GM19468 (cell line): ENCODE measurements at regions not wholly inside any gene's neighbourhood (a gene's known extent, or its start where the extent isn't known, plus 50 kb on each side); places are given as distances from the start of the nearest gene placed in this dataset.
"Not testable (repeated sequence)": the region's sequence is repeated elsewhere in the genome, so short reads cannot be mapped to it uniquely, and the experiment has no call there.

Experiments used
- ATAC-seq: cut with Tn5 transposase; IDR thresholded peaks from one replicate; pipeline ENCODE4 v1.9.1; 2021; ENCODE audit warnings: mild to moderate bottlenecking, moderate library complexity, moderate number of reproducible peaks; ENCODE audit not compliant: unreplicated experiment; ENCODE audit errors: extremely low read depth

DNA sequence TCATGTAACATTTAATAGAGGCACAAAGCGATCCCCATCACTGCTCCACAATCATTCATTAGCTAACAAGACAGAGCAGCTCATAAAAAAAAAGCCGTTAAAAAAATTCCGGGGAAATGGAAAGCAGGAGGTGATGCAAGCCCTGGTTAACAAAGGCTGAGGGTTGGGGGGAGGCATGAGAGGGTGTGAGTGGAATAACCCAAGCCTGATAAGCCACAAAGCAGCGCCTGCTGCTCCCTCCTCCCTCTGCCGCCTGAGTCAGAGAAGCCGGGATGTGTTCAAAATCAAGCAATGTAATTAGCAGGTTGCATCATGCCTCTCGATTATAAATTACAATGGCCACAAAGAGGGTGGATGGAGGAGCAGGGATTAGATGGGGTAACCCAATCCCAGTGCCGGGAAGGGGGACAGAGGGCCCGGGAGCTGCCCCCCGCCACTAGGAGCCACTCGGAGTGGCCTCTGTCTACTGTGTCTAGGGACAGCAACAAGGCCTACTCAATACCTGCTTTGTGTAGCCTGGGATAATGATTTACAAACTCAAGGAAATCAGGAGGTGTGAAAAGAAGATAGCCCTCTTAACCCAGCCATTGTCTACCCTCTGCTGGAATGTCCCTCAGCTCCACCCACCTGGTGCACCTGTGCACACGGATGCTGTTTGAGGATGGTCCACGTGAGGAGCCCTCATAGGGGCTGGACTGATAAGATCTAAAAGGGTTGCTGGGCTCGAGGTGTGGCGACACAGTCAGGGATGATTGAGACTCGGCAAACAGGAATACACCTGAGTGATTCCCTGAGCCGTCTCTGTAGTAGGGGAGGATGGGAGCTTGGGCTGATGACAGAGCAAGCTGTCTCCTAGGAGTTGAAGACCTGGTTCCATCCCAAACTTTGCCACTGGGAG lies 156.9 kb downstream of the VEGFA start:
- ATAC-seq: no peak

DNA sequence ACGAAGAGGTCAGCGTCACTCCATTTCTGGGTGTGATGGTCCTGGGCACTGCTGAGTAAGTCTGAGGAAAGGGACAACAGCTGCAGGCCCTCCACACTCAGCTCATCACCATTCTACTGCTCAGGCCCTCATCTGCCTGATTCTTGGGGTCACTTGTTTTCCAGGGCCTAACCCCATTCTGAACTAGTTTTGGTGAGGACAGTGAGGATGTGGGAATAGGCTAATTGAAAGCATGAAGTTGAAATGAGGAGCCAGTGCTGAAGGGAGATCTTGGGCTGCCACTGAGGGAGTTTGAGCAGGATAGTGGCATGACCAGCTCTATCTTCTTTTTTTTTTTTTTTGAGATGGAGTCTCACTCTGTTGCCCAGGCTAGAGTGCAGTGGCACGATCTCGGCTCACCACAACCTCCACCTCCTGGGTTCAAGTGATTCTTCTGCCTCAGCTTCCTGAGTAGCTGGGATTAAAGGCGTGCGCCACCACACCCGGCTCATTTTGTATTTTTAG lies 155.7 kb downstream of the VEGFA start:
- not testable (repeated sequence) for ATAC-seq

DNA sequence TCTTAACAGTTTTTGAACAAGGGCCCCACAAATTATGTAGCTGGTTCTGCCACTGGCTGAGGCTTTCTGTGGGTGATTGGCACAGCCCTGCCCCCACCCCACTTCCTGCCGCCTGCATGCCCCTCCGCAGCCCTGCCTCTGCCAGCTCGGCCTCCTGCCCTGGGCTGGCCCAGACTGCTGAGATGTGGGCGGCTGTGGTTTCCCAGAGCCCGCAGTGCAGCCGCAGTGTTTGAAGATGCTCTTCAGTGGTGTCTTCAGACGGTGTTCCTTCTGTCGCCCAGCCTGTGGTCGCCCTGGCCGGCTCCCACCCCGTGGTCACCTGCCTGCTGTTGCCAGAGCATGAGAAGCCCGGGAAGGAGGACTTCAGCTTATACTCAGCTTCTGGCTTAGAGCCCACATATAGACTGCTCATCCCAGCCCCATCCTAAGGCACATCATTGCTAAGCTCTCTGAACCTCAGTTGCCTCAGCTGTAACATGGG lies 154.3 kb downstream of the VEGFA start:
- ATAC-seq: no peak

DNA sequence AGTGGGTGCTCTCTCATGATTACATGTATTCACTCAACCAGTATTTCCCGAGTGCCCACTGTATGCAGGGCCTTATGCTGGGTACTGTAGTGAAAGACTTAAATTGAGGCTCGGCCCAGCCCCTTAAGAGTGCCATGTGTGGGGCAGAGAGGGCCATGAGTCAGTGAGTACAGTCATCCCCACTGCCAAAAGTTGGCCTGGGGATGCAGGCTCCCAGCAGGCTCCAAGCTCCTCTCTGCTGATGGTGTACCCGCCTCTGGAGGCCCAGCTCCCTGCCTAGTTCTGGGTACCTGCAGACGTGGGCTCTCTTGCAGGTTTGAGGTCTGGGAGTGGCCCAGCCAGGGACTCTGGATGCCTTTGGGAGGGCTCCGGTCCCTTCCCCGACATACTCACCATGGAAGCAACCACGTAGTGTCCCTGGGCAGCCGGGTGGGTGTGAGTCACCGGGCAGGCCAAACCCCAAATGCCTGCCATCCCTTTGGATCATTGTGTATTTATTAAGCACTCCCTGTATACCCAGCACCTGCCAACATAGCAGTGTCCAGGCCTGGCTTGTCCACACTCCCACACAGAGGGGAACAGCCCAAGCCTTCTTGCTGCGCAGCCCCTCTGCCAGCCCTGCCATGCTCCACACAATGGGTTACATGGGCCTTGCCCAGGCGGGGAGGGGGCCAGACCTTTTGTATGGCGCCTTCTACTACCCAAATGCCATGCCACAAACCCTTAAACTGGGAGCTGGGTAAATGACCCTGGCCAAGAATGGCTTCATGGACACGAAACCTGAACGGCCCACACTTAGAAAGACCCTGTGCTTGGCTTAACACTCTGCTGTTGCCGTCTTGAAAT lies 153.6 kb downstream of the VEGFA start:
- no peak for ATAC-seq

DNA sequence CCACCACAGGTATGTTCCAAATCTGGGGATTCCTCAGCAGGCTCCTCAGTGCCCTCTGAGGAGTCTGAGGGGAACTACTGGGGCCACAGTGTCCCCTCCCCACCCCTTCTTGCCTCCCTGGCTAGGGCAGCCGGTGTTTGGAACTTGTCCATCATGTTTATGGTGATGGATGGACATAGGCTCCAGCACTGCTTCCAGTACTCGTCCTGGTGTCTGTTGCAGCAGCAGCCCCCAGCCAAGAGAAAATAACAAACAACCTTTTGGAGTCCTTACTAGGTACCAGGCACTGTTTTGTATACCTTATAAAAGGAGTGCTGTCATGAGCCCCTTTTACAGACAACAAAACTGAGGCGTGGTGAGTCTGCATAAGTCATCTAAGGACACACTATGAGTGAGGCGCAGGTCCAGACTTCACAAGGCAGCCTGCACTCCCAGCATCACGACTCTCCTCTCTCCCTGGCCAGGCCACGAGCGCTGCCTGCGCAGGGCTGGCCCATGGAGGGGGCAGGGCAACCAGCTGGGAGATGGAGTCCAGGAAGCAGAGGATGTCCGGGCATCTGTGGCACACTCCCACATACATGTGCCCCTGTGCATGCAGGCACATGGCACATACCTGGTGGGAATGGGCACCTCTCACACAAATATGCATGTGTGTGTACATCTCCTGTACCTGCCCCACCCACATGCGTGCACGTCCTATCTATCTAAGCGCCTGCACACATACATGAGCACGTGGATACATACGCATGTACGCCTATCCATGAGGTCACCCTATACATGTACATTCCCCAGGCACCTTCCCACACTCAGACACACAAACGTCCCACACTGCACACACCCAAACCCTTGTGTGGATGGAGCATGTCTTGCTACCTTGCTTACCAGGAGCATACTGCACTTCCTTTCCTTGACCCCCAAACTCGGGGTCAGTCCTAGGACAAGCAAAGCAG lies 152.7 kb downstream of the VEGFA start:
- ATAC-seq: no peak

DNA sequence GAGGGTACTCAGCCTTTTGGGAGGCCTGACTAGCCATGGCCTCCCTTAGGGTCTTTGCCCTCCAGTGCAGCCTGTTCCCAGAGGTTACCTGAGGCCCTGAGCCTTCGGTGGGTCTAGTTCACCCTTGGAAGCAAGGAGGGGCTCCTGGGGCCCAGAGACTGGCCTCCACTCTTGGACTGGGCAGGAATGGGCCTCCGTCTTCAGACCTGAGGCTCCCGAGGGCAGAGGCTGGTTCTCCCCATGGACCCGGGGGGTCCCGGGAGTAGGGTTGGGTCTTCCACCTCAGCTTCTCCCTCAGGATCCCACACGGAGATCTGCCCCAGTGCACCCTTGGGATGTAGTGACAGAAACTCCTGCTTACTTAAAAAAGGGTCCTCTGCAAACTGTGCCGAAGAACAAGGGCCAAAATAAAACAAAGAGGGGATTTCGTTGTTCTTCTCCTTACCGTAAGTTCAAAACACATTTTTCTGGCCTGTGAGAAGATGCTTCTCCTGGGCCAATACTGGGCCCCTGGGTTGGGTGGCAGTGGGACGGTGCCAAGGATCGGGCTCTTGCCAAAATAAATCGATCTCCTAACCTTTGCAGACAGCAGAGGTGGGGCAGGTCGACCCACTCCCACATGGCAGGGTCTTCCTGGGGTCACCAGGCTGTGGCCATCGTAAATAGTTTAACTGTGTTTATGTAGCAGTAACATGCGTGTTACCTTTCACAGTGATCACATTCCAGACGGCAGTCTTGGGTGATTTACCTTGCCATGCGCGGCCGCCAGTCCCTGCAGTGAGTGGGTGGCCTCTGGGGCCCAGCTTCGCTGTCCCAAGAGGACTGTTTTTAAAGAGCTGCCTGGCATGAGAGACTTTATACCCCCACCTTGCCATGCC lies 151.8 kb downstream of the VEGFA start:
- no peak for ATAC-seq

DNA sequence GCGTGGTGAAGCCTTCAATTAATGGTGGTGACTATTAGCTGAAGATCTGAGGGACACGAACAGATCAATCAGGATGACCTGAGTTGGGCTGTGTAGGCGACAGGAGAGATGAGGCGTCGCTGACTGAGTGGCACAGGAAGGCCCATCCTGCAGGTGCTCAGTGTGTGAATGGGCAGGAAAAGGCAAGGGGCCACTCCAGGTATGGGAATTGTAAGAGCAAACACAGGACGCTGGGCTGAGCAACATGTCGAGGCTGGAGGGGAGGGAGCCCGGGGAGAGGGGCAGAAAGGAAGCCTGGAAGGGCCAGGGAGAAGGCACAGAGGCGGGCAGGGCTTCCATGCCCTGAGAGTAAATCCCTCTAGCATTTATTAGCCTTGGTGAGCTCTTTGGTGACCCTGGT lies 151.0 kb downstream of the VEGFA start:
- no peak for ATAC-seq

DNA sequence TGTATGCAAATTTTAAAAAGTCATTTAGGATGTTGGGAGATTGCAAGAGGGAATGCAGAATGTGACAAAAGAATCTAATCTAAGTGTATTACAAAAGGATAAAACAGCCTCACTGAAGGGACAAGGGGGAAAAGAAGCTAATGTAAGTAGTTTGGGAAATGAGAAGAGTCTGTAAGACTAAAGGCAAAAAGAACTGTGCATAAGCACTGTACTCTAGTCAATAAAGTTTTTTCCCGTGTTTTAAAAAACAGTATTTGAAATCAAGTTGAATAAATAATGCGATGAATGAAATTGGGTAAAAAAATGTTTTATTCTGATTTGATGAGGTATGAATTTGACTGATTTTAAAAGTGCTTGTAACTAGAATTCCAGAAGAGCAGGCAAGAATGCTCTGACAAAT lies 149.8 kb downstream of the VEGFA start:
- ATAC-seq: no peak

DNA sequence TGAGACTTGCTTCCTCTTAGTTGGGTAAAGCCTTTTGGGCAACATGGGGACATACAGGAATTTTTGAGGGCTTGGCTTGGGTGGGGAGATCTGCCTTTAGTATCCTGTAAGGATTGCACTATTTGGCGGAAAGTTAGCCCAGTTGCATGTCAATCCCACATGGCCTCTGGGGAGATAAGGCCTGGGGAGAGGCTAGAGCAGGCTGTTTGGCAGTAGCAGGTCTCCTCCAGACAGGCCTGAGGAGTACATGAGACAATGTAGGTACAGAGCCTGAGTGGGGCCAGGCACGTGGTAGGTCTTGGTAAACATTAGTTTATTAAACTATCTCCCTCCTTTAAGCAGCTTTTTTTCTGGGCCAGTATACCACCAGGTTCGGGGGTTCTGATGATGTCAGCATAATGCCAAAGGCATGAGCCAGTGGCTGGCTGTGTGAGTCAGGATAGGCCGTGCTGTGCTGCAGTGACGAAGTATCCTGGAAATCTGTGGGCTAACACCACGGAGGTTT lies 147.9 kb downstream of the VEGFA start:
- ATAC-seq: no peak

DNA sequence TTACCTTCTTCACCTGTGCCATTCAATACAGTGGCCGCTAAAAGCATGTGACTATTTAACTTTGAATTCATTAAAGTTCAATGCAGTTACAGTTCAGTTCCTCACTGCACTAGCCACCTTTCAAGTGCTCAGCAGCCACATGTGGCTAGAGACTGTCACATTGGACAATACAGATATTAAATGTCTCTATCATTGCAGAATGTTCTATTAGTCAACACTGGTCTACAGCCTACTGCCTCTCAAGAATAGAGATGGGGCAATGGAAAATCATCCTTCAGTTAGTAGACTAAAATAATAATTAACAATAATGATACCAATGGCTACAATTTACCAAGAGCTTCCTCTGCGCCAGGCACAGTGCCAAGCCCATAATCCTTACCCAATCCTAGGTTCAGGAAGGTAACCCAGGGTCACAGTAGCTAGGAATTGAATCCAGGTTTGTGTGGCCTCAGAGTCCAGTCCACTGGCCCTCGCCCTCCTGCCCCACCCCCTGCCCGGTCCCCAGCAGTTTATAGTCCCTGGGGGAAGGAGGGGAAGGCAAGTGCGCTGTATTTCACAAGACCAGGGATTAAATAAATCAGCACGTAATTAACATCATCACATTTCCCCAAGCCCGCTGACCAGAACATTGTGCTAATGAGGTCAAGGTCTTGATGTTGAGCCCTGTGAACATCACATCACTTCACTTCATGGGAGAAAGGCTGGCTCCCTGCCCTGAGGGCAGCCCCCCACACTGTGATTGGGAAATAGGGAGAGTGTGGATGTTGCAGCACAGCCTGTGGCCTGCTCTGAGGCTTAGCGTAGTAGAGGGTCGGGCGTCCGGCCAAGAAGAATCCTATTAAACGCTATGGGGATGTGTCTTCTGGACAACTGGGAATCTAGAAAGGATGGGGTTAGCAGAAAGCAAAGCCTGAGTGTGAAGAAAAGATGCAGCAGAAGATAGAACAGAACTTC lies 147.2 kb downstream of the VEGFA start:
- no peak for ATAC-seq

DNA sequence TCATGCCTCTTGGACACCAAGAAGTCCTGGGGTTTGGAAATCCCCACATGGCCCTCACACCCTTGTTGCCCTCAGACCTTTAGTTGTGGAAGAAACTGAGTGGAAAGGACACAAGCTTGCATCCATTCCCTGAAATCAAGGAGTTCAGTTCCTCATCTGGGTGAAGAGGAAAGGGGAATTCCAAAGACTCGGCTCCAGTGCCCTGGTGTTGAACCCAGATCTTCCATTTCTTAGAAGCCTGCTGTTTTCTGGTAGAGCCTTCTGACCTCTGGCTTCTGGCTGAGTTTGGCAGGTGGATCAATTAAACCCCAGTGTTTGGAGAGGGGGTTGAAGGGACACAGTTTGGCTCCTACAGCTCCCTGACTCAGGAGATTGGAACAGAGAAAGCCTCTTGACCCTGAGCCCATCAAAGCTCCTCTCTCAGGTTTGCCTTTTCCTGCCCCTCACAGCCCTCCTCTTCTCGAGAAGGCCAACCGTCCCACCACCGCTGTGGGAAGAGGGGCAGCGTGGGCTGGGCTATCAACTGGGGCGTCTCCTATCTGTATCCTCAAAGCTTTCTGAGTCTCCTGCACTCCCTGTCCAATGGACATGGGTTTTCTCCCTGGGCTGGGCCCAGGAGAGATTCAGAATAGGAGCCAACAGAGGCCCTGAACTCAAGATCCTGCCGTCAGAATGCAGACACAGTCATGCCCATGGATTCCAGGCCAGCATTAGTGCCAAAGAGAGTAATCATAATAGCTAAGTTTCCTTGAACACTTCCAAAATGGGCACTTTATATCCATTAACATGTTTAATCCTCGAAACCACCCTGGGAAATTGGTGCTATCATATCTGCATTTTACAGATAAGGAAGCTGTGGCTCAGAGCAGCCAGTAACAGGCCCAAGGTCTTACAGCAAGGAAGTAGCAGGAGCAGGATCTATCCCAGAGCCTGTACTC lies 146.2 kb downstream of the VEGFA start:
- ATAC-seq: no peak

DNA sequence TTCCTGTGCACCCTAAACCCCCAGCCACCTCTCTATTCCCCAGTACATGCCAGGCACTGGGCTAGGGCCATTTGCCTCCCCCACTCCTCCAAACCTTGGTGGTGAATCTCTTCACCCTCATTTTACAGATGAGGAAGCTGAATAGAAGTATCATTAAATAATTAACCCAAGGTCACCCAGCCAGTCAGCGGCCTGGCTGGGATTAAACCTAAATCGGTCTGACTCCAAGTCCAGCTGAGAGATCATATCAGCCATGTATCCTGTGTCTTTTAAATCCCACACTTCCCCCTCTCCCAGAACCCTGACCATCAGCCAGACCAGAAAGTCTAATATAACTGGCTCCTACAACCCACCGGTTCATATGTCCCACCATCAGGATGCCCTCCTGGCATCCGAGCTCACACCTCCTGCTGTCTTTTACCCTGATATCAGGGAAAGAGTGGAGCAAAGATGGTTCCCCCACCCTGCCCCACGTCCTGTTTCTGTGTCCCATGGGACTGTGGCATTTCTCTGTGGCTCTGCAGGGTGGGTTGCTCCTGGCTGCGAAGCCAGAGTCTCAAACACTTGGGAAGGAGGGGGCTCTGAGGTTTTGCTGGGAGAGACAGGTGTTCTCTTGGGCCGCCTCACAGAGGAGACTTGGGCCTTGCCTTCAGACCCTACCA lies 145.3 kb downstream of the VEGFA start:
- no peak for ATAC-seq

DNA sequence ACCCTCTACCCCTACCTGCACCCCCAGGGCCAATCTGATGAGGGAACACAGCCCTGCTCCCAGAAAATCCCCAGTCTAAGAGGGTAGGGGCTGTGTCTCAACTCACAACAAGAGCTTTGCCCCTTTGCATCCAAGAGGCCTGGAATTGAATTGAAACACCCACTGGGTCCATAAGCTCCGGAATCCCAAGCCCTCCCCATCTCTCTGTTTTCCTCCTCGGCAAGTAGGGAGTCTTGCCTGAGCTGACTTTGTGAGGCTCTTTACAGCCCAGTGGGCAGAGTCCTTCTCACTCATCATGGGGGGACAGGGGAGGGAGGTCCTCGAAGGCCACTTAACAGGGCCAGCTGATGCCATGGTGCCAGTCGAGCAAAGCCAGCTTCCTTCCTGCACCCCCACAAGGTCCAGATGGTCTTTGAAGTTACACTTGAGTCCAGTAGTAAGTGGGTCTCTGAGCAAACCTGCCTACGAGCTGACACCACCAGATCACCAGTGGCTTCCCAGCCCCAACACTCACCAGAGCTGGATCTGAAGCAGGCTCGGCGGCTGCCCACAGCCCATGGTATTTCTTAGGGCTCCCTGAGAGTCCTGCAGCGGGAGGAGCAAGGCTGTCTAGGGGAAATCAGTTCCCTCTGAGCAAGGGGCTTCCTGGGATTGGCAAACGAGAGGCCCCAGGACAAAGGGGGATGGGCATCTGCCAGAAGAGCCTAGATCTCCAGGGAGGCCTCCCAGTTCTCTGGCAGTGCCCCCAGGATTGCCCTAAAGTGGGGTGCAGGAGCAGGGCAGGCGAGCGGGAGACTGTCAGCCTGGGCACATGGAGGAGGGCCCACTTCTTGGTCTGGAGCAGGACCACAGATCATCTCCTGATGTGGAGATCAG lies 144.5 kb downstream of the VEGFA start:
- ATAC-seq: no peak

DNA sequence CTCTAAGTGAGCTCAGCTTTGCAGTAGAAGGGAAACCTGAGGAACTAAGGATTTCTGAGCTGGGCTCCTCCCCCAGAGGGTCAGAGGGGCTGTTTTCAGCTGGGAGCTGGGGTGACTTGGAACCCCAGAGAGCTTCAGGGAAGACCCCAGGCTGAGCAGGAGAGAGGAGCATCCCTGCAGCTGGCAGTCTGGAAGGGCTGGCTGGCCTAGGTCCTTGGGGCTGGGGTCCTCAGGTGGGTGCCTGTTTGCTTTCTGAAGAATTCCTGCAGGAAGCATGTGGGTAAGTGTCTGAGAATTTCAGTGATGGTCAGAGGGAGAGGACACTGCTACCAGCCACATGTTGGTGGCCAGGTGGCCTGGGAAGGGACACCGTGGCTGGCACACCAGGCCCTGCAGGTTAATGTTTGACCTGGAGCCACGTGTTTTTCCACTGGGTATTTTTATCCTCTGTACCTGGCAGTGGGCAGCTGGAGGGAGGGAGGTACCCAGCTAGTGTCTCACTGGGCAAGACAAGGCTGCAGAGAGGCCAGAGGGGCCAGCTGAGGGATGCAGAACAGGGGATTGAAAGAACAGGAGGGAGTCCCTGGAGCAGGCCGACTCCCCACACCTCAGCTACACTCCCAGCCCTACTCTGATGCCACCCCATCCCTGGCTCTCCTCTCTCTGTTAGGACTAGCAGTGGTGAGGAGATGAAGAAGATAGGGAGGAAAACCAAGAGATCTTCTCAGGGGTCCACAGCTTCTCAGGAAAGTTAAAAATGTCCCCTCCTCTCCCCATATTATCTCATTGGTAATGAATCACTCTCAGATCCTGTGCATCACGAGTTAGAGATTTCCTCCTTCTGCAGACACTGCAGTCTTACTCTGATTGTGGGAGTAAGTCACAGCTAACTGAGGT lies 143.6 kb downstream of the VEGFA start:
- no peak for ATAC-seq
